IMR-90 (cell line): ENCODE measurements at regions not wholly inside any gene's neighbourhood (a gene's known extent, or its start where the extent isn't known, plus 50 kb on each side); places are given as distances from the start of the nearest gene placed in this dataset.

Experiments used
- ATAC-seq: fragments of 200-7000 bp; cut with Tn5 transposase; 2 replicates; pipeline ENCODE4 v1.9.1; 2020; ENCODE audit warnings: low read depth, mild to moderate bottlenecking, moderate library complexity
- BruUV-seq: library from RNA; stranded (reverse); fragments of 400-500 nt; replicated peaks from 2 replicates; lab custom pipeline; 2021; lab: Mats Ljungman, UMichigan
- CTCF ChIA-PET: fragments of 300-600 bp; formaldehyde crosslinking; extraction: SDS; loops from one replicate; lab custom pipeline; 2021; ENCODE audit warnings: antibody characterized with exemption; lab: Yijun Ruan, JAX
- POLR2A ChIA-PET: fragments of 300-600 bp; sonication (Branson Sonifier 250); formaldehyde crosslinking; loops from one replicate; lab custom pipeline; 2022; ENCODE audit warnings: antibody characterized with exemption; ENCODE audit not compliant: unreplicated experiment; lab: Charles Lee
- DNase-seq: peaks from one replicate; pipeline ENCODE4 v3.0.0; 2013
- H2AFZ ChIP-seq: replicated peaks from 2 replicates; pipeline ENCODE3; 2013; ENCODE audit warnings: low read length, mild to moderate bottlenecking; ENCODE audit not compliant: poor library complexity
- H2AK5ac ChIP-seq: 2 replicates; pipeline ENCODE4 v1.6.1; 2013; ENCODE audit warnings: low read depth, low read length, inconsistent platforms
- H2AK9ac ChIP-seq: replicated peaks from 2 replicates; pipeline ENCODE3; 2013; ENCODE audit warnings: mild to moderate bottlenecking, low read depth, low read length, moderate library complexity; ENCODE audit not compliant: poor library complexity
- H2BK120ac ChIP-seq: 2 replicates; pipeline ENCODE4 v1.6.1; 2013; ENCODE audit warnings: low read depth, low read length, inconsistent platforms
- H2BK15ac ChIP-seq: 3 replicates; pipeline ENCODE4 v1.6.1; 2013; ENCODE audit warnings: low read depth, low read length, inconsistent platforms
- H2BK20ac ChIP-seq: 2 replicates; pipeline ENCODE4 v1.6.1; 2013; ENCODE audit warnings: low read depth, mild to moderate bottlenecking, inconsistent platforms, low read length, moderate library complexity
- H2BK5ac ChIP-seq: 2 replicates; pipeline ENCODE4 v1.6.1; 2013; ENCODE audit warnings: mild to moderate bottlenecking, low read depth, low read length, inconsistent platforms; ENCODE audit not compliant: poor library complexity, severe bottlenecking
- H3K14ac ChIP-seq: replicated peaks from 2 replicates; pipeline ENCODE4 v1.6.1; 2013; ENCODE audit warnings: low read depth, low read length, inconsistent platforms
- H3K18ac ChIP-seq: 2 replicates; pipeline ENCODE4 v1.6.1; 2013; ENCODE audit warnings: low read depth, low read length, control low read depth
- H3K23ac ChIP-seq: 2 replicates; pipeline ENCODE4 v1.6.1; 2013; ENCODE audit warnings: low read depth, low read length, inconsistent platforms
- H3K27ac ChIP-seq: 2 replicates; pipeline ENCODE4 v1.5.1; 2013; ENCODE audit warnings: mild to moderate bottlenecking, control low read depth, low read length; ENCODE audit not compliant: insufficient read depth
- H3K27me3 ChIP-seq: 2 replicates; pipeline ENCODE4 v1.6.1; 2013; ENCODE audit warnings: low read length; ENCODE audit not compliant: control insufficient read depth, insufficient read depth
- H3K36me3 ChIP-seq: 2 replicates; pipeline ENCODE4 v1.6.1; 2013; ENCODE audit warnings: low read length, mixed read lengths; ENCODE audit not compliant: control insufficient read depth, insufficient read depth
- H3K4ac ChIP-seq: 2 replicates; pipeline ENCODE4 v1.6.1; 2013; ENCODE audit warnings: low read depth, low read length, inconsistent platforms
- H3K4me1 ChIP-seq: 2 replicates; pipeline ENCODE4 v1.6.1; 2013; ENCODE audit warnings: low read length, mixed read lengths; ENCODE audit not compliant: control insufficient read depth, insufficient read depth
- H3K4me2 ChIP-seq: 2 replicates; pipeline ENCODE4 v1.6.1; 2013; ENCODE audit warnings: low read depth, mild to moderate bottlenecking, control low read depth, low read length, moderate library complexity
- H3K4me3 ChIP-seq: 2 replicates; pipeline ENCODE4 v1.5.1; 2013; ENCODE audit warnings: low read depth, mild to moderate bottlenecking, control low read depth, low read length, moderate library complexity; ENCODE audit not compliant: insufficient read depth
- H3K56ac ChIP-seq: 2 replicates; pipeline ENCODE4 v1.6.1; 2013; ENCODE audit warnings: low read length, inconsistent platforms; ENCODE audit not compliant: insufficient read depth; ENCODE audit errors: extremely low read depth
- H3K79me1 ChIP-seq, 2 experiments: 2 replicates each; pipeline ENCODE4 v1.6.1; 2013; ENCODE audit warnings: low read length in 2 of 2, inconsistent platforms in 1 of 2, low read depth in 1 of 2
- H3K9ac ChIP-seq: 2 replicates; pipeline ENCODE4 v1.6.1; 2013; ENCODE audit warnings: low read depth, low read length, control low read depth
- H3K9me1 ChIP-seq: 2 replicates; pipeline ENCODE4 v1.6.1; 2013; ENCODE audit warnings: low read length, inconsistent platforms; ENCODE audit not compliant: insufficient read depth
- H3K9me3 ChIP-seq: 2 replicates; pipeline ENCODE4 v1.6.1; 2013; ENCODE audit warnings: low read length; ENCODE audit not compliant: control insufficient read depth, insufficient read depth
- H4K20me1 ChIP-seq: 2 replicates; pipeline ENCODE4 v1.6.1; 2013; ENCODE audit warnings: low read length, inconsistent platforms; ENCODE audit not compliant: insufficient read depth
- H4K5ac ChIP-seq: 2 replicates; pipeline ENCODE4 v1.6.1; 2013; ENCODE audit warnings: mild to moderate bottlenecking, low read depth, low read length, control low read depth
- H4K8ac ChIP-seq, 2 experiments: 2 replicates each; pipeline ENCODE4 v1.6.1; 2013; ENCODE audit warnings: low read depth in 2 of 2, low read length in 2 of 2, control low read depth in 1 of 2, inconsistent platforms in 1 of 2
- H4K91ac ChIP-seq: 2 replicates; pipeline ENCODE4 v1.6.1; 2013; ENCODE audit warnings: low read depth, low read length, inconsistent platforms; ENCODE audit not compliant: insufficient read depth
- BHLHE40 ChIP-seq: fragments of 150-350 bp; IDR thresholded peaks from 2 replicates; pipeline ENCODE4 v1.6.1; 2016; ENCODE audit warnings: mild to moderate bottlenecking, low read depth, low read length
- CHD1 ChIP-seq: IDR thresholded peaks from 2 replicates; pipeline ENCODE4 v1.6.1; 2012; ENCODE audit warnings: low read depth, low read length, improper control_type of control experiment
- FOS ChIP-seq: fragments of 150-350 bp; IDR thresholded peaks from 2 replicates; pipeline ENCODE4 v1.6.1; 2016; ENCODE audit warnings: low read depth, low read length
- USF2 ChIP-seq: fragments of 150-350 bp; IDR thresholded peaks from 2 replicates; pipeline ENCODE4 v1.6.1; 2017; ENCODE audit warnings: mild to moderate bottlenecking, antibody characterized with exemption, low read length, low read depth
- WGBS, 2 experiments: methylation state at CpG; one replicate each; pipeline versions ENCODE4 v1.1.5 to v1.1.7; 2013; ENCODE audit warnings: missing lambda C conversion rate in 2 of 2; ENCODE audit not compliant: insufficient read length in 1 of 2; ENCODE audit errors: extremely low coverage in 2 of 2; 5-methylcytosine and 5-hydroxymethylcytosine counted together
- dilution Hi-C: fragments of 300-500 bp; cut with HindIII; formaldehyde crosslinking; loops from one replicate; pipeline ENCODE4 v1.14.3; 2018; ENCODE audit warnings: low sequenced_read_pairs; ENCODE audit not compliant: unreplicated experiment
- in situ Hi-C: fragments of 300-500 bp; cut with MboI; formaldehyde crosslinking; loops from 3 replicates; pipeline ENCODE4 v1.14.3; 2019; ENCODE audit warnings: low sequenced_read_pairs, inconsistent platforms, mixed read lengths
- intact Hi-C: fragments of 100-400 bp; cut with micrococcal nuclease; formaldehyde crosslinking; loops from 2 replicates; pipeline ENCODE4 v1.10.0; 2022

DNA sequence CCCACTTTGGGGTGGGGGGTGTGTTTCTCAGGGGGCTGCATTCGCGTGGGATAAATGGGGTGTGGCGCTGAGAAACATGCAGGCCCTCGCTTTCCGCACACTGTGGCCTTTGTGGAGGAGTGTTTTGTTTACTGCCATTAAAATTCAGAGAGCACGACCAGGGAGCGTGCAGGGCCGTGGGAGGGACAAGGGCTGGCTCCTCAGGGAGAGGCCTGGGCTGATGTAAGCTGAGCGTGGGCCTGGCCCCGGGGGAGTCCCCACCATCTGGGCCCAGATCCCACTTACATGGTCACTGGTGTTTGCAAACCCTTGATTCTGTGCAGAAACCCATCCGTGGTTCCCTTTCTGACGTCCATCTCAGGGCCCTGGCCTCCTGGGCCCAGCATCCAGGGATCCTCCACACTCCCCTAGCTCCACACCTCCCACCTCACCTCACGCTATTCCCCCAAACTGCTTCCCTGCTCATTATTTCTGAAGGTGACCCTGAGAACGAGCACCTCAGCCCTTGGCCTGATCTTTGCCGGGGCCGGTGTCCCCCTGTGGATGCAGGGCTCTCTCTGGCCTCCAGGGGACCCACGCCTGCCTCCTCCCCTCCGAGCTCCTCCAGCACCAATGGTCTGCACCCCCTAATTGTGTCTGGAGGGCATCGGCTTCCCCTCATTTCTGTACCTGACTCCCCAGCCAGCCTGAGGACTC is 92.5 kb upstream of the SIM2 start:
- DNase-seq (no peak), ATAC-seq (no peak)
- Histone ChIP-seq H3K27me3 (peaks cover 51% of the 10 kb centered on the region), H3K79me1 (no peaks in the 10 kb centered on the region), H2BK15ac (no peak overlapping the region), H3K36me3 (no peaks in the 10 kb centered on the region), H3K23ac (no peak overlapping the region), H3K9ac (no peak overlapping the region), H3K9me3 (peaks cover 4% of the 10 kb centered on the region), H2AFZ (no peak overlapping the region), H2BK5ac (no peak overlapping the region), H3K4me1 (no peaks in the 10 kb centered on the region; the same call in 1 of the 2 replicates), H2BK120ac (no peak overlapping the region), H2AK9ac (no peak overlapping the region), H3K9me1 (no peaks in the 10 kb centered on the region; the same call in 1 of the 2 replicates), H3K14ac (no peak overlapping the region), H3K27ac (no peak overlapping the region), H4K91ac (no peak overlapping the region), H3K18ac (no peak overlapping the region), H4K8ac (no peak overlapping the region), H4K5ac (no peak overlapping the region), H3K4me3 (no peak overlapping the region), H3K4ac (no peak overlapping the region), H3K56ac (no peak overlapping the region), H3K4me2 (no peak overlapping the region), H2AK5ac (no peak overlapping the region), H2BK20ac (no peak overlapping the region), H4K20me1 (no peaks in the 10 kb centered on the region)
- 68% methylated on average over 6 of the region's 19 CpGs; no CpG with 5 or more reads in 1 of the 2 experiments for WGBS, 2 experiments
- CTCF ChIA-PET: no interaction called here
- TF ChIP-seq USF2: no peak
- no peak for TF ChIP-seq BHLHE40
- TF ChIP-seq CHD1: no peak
- no peak for TF ChIP-seq FOS
- in situ Hi-C loops (no loop called here), dilution Hi-C loops (no loop called here), intact Hi-C loops (no loop called here)
- BruUV-seq: no TSS peak
- POLR2A ChIA-PET: no interaction called here
